H9 (cell line): ENCODE measurements at regions not wholly inside any gene's neighbourhood (a gene's known extent, or its start where the extent isn't known, plus 50 kb on each side); places are given as distances from the start of the nearest gene placed in this dataset.

Source experiments
- DNase-seq: peaks from one replicate; pipeline ENCODE4 v3.0.0-alpha.2; 2017
- H2AFZ ChIP-seq: one replicate; pipeline ENCODE4 v1.6.1; 2013; ENCODE audit warnings: mild to moderate bottlenecking, low read length, control low read depth, moderate library complexity
- H2AK5ac ChIP-seq: 2 replicates; pipeline ENCODE4 v1.6.1; 2013; ENCODE audit warnings: low read length, control low read depth, mixed read lengths; ENCODE audit not compliant: insufficient read length
- H2BK120ac ChIP-seq: one replicate; pipeline ENCODE4 v1.6.1; 2013; ENCODE audit warnings: low read depth, mild to moderate bottlenecking, low read length, control low read depth, inconsistent platforms; ENCODE audit not compliant: poor library complexity, severe bottlenecking
- H2BK12ac ChIP-seq: 2 replicates; pipeline ENCODE4 v1.6.1; 2013; ENCODE audit warnings: low read length, control low read depth, mixed read lengths, low read depth; ENCODE audit not compliant: insufficient read length
- H2BK15ac ChIP-seq: 2 replicates; pipeline ENCODE4 v1.6.1; 2013; ENCODE audit warnings: low read depth, low read length, control low read depth
- H2BK20ac ChIP-seq: one replicate; pipeline ENCODE4 v1.6.1; 2013; ENCODE audit warnings: low read depth, mild to moderate bottlenecking, low read length, control low read depth, inconsistent platforms; ENCODE audit not compliant: poor library complexity, severe bottlenecking
- H2BK5ac ChIP-seq: 2 replicates; pipeline ENCODE4 v1.6.1; 2013; ENCODE audit warnings: low read length, control low read depth, mixed read lengths; ENCODE audit not compliant: insufficient read length
- H3K14ac ChIP-seq: 2 replicates; pipeline ENCODE4 v1.6.1; 2013; ENCODE audit warnings: low read length, control low read depth; ENCODE audit not compliant: insufficient read depth
- H3K18ac ChIP-seq: 2 replicates; pipeline ENCODE4 v1.6.1; 2013; ENCODE audit warnings: low read depth, mild to moderate bottlenecking, mixed read lengths, low read length, control low read depth; ENCODE audit not compliant: insufficient read length
- H3K23ac ChIP-seq: 2 replicates; pipeline ENCODE4 v1.6.1; 2013; ENCODE audit warnings: low read length, control low read depth, mixed read lengths, low read depth; ENCODE audit not compliant: insufficient read length
- H3K23me2 ChIP-seq: 2 replicates; pipeline ENCODE4 v1.6.1; 2013; ENCODE audit warnings: low read depth, mild to moderate bottlenecking, mixed read lengths, low read length, control low read depth; ENCODE audit not compliant: insufficient read length, poor library complexity, severe bottlenecking
- H3K27ac ChIP-seq: 2 replicates; pipeline ENCODE4 v1.5.1; 2013; ENCODE audit warnings: low read length, control low read depth, mixed read lengths, low read depth; ENCODE audit not compliant: insufficient read length
- H3K27me3 ChIP-seq: 2 replicates; pipeline ENCODE4 v1.6.1; 2013; ENCODE audit warnings: low read length, control low read depth, inconsistent platforms; ENCODE audit not compliant: insufficient read depth
- H3K4ac ChIP-seq: 2 replicates; pipeline ENCODE4 v1.6.1; 2013; ENCODE audit warnings: low read depth, mild to moderate bottlenecking, control low read depth, inconsistent platforms, low read length, moderate library complexity
- H3K4me1 ChIP-seq: 2 replicates; pipeline ENCODE4 v1.6.1; 2013; ENCODE audit warnings: low read length, control low read depth, inconsistent platforms; ENCODE audit not compliant: insufficient read depth
- H3K4me2 ChIP-seq: 2 replicates; pipeline ENCODE4 v1.6.1; 2013; ENCODE audit warnings: low read length, control low read depth, mixed read lengths; ENCODE audit not compliant: insufficient read length, insufficient read depth
- H3K56ac ChIP-seq: 2 replicates; pipeline ENCODE4 v1.6.1; 2013; ENCODE audit warnings: low read depth, mild to moderate bottlenecking, mixed read lengths, low read length, control low read depth; ENCODE audit not compliant: insufficient read length
- H3K79me1 ChIP-seq: 2 replicates; pipeline ENCODE4 v1.6.1; 2013; ENCODE audit warnings: low read depth, mild to moderate bottlenecking, moderate library complexity, low read length, control low read depth, inconsistent platforms; ENCODE audit not compliant: insufficient read depth, poor library complexity, severe bottlenecking
- H3K79me2 ChIP-seq: 2 replicates; pipeline ENCODE4 v1.6.1; 2013; ENCODE audit warnings: low read length, control low read depth, inconsistent platforms; ENCODE audit not compliant: insufficient read depth
- H3K9ac ChIP-seq: 2 replicates; pipeline ENCODE4 v1.6.1; 2013; ENCODE audit warnings: low read length, control low read depth, mixed read lengths; ENCODE audit not compliant: insufficient read length; ENCODE audit errors: extremely low read depth
- H3K9me3 ChIP-seq: one replicate; pipeline ENCODE4 v1.6.1; 2013; ENCODE audit warnings: low read depth, low read length, inconsistent platforms; ENCODE audit not compliant: control insufficient read depth
- H3T11ph ChIP-seq: one replicate; pipeline ENCODE4 v1.6.1; 2013; ENCODE audit warnings: mild to moderate bottlenecking, low read length, control low read depth, inconsistent platforms
- H4K20me1 ChIP-seq: one replicate; pipeline ENCODE4 v1.6.1; 2013; ENCODE audit not compliant: control insufficient read depth, insufficient read length, insufficient read depth
- H4K5ac ChIP-seq: 2 replicates; pipeline ENCODE4 v1.6.1; 2013; ENCODE audit warnings: low read depth, mild to moderate bottlenecking, mixed read lengths, low read length, control low read depth; ENCODE audit not compliant: insufficient read length
- H4K8ac ChIP-seq: replicated peaks from 2 replicates; pipeline ENCODE4 v1.6.1; 2013; ENCODE audit warnings: low read length, control low read depth, mixed read lengths, low read depth; ENCODE audit not compliant: insufficient read length
- H4K91ac ChIP-seq: 2 replicates; pipeline ENCODE4 v1.6.1; 2013; ENCODE audit warnings: low read depth, mild to moderate bottlenecking, moderate library complexity, mixed read lengths, low read length, control low read depth; ENCODE audit not compliant: insufficient read length
- H3K27ac Mint-ChIP-seq, 3 experiments: 2 replicates in 2 of 3; 3 replicates in 1 of 3; pipeline ENCODE4 v1.8.0; 2020 to 2021; ENCODE audit warnings: mixed read lengths in 3 of 3, mild to moderate bottlenecking in 1 of 3, moderate library complexity in 1 of 3
- H3K27me3 Mint-ChIP-seq: 2 replicates; pipeline ENCODE4 v1.8.0; 2021; ENCODE audit warnings: low read depth, mild to moderate bottlenecking, moderate library complexity, mixed read lengths
- H3K36me3 Mint-ChIP-seq, 3 experiments: 2 replicates in 2 of 3; 3 replicates in 1 of 3; pipeline ENCODE4 v1.8.0; 2020 to 2021; ENCODE audit warnings: low read depth in 3 of 3, mixed read lengths in 3 of 3; ENCODE audit not compliant: insufficient read depth in 1 of 3
- H3K4me1 Mint-ChIP-seq, 2 experiments: 2 replicates each; pipeline ENCODE4 v1.8.0; 2020; ENCODE audit warnings: mixed read lengths in 2 of 2
- H3K4me3 Mint-ChIP-seq, 2 experiments: 2 replicates in 1 of 2; 3 replicates in 1 of 2; pipeline ENCODE4 v1.8.0; 2020 to 2021; ENCODE audit warnings: mild to moderate bottlenecking in 2 of 2, mixed read lengths in 2 of 2, moderate library complexity in 1 of 2
- H3K9me3 Mint-ChIP-seq, 2 experiments: 2 replicates in 1 of 2; 3 replicates in 1 of 2; pipeline ENCODE4 v1.8.0; 2020; ENCODE audit warnings: mild to moderate bottlenecking in 2 of 2, mixed read lengths in 2 of 2, moderate library complexity in 1 of 2
- TF ChIP-seq, protein P1 (sequence below): fragments of 200-600 bp; sonication (generic); conservative IDR thresholded peaks from 3 replicates; pipeline ENCODE4 v1.8.0; 2021; ENCODE audit warnings: antibody characterized with exemption, mild to moderate bottlenecking

DNA sequence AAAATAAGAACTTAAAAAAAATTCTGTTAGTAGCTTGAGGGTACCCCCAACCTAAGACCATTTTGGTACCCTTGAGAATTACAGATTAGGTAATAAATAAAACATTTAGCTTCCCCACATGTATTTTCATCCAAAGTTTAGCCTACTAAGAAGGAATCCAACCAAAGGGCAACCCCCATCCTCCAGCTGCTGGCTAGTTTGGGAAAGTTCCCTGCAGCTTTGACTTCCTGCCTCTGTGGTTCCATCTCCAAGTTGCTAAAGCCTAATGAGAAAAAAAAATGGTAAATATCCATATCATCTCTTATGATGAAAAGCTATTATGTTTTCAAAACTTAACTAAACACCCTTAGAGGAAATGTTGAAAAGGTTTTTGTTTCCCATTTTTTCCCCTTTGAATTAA lies 547.2 kb downstream of the ANKRD7 start:
- no peak overlapping the region for H2AFZ ChIP-seq
- H2BK20ac ChIP-seq: no peak overlapping the region
- H4K91ac ChIP-seq: no peak overlapping the region
- H3K4ac ChIP-seq: no peak overlapping the region
- no peak overlapping the region for H3K27ac ChIP-seq
- H2BK12ac ChIP-seq: no peak overlapping the region
- H3K18ac ChIP-seq: no peak overlapping the region
- no peak overlapping the region for H2BK120ac ChIP-seq
- H3K79me1 ChIP-seq: no peaks in the 10 kb centered on the region
- DNase-seq: no peak
- Mint-ChIP-seq H3K27ac (peak overlapping the region in 2 of 3 experiments; percentile 76 to 83; a peak in 3 of 7 replicates), H3K9me3 (no peaks in the 10 kb centered on the region), H3K4me1 (peaks cover 12 to 19% of the 10 kb centered on the region in 2 experiments), H3K4me3 (no peak overlapping the region), H3K27me3 (no peaks in the 10 kb centered on the region), H3K36me3 (no peaks in the 10 kb centered on the region)
- no peak overlapping the region for H2BK5ac ChIP-seq
- H4K8ac ChIP-seq: no peak overlapping the region
- H3K4me1 ChIP-seq: peaks cover 5% of the 10 kb centered on the region; the same call in 1 of the 2 replicates
- H3K4me2 ChIP-seq: no peak overlapping the region
- H3K79me2 ChIP-seq: no peaks in the 10 kb centered on the region
- no peak overlapping the region for H3T11ph ChIP-seq
- H3K9ac ChIP-seq: no peak overlapping the region
- no peaks in the 10 kb centered on the region for H3K27me3 ChIP-seq
- H3K23me2 ChIP-seq: no peaks in the 10 kb centered on the region
- no peaks in the 10 kb centered on the region for H4K20me1 ChIP-seq
- TF ChIP-seq, protein P1, sequence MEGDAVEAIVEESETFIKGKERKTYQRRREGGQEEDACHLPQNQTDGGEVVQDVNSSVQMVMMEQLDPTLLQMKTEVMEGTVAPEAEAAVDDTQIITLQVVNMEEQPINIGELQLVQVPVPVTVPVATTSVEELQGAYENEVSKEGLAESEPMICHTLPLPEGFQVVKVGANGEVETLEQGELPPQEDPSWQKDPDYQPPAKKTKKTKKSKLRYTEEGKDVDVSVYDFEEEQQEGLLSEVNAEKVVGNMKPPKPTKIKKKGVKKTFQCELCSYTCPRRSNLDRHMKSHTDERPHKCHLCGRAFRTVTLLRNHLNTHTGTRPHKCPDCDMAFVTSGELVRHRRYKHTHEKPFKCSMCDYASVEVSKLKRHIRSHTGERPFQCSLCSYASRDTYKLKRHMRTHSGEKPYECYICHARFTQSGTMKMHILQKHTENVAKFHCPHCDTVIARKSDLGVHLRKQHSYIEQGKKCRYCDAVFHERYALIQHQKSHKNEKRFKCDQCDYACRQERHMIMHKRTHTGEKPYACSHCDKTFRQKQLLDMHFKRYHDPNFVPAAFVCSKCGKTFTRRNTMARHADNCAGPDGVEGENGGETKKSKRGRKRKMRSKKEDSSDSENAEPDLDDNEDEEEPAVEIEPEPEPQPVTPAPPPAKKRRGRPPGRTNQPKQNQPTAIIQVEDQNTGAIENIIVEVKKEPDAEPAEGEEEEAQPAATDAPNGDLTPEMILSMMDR: no peak
- H4K5ac ChIP-seq: no peak overlapping the region
- H3K23ac ChIP-seq: no peak overlapping the region
- no peak overlapping the region for H2AK5ac ChIP-seq
- H3K56ac ChIP-seq: no peak overlapping the region
- no peak overlapping the region for H3K14ac ChIP-seq
- no peaks in the 10 kb centered on the region for H3K9me3 ChIP-seq
- H2BK15ac ChIP-seq: no peak overlapping the region
